SK-N-SH treated with all-trans-retinoic acid at 6 μM for 48 hours (cell line): ENCODE measurements at regions not wholly inside any gene's neighbourhood (a gene's known extent, or its start where the extent isn't known, plus 50 kb on each side); places are given as distances from the start of the nearest gene placed in this dataset.

Experiments used
- ZC3H10 ChIP-seq: fragments of 250-450 bp; sonication (Bioruptor Pico); IDR thresholded peaks from 2 replicates; pipeline ENCODE4 v1.5.1; 2021; ENCODE audit warnings: mild to moderate bottlenecking, moderate library complexity
- ZNF565 ChIP-seq: fragments of 450-650 bp; formaldehyde crosslinking; conservative IDR thresholded peaks from 2 replicates; pipeline ENCODE4 v1.5.0; 2020; ENCODE audit warnings: low read depth, mild to moderate bottlenecking, moderate library complexity

- TF ChIP-seq ZC3H10 (CRISPR knock-in tag) (no peak), ZNF565 (CRISPR knock-in tag) (no peak)
Observed at GRCh38 chr12:45619736-45620135, 109.8 kb upstream of the ARID2 start.
